NCI-H187 treated with DMSO at 0.1 percent for 48 hours (cell line): ENCODE measurements at regions not wholly inside any gene's neighbourhood (a gene's known extent, or its start where the extent isn't known, plus 50 kb on each side); places are given as distances from the start of the nearest gene placed in this dataset.

Experiments
- DNase-seq: peaks from one replicate; lab custom pipeline; 2025; lab: John Stamatoyannopoulos, UW

DNA sequence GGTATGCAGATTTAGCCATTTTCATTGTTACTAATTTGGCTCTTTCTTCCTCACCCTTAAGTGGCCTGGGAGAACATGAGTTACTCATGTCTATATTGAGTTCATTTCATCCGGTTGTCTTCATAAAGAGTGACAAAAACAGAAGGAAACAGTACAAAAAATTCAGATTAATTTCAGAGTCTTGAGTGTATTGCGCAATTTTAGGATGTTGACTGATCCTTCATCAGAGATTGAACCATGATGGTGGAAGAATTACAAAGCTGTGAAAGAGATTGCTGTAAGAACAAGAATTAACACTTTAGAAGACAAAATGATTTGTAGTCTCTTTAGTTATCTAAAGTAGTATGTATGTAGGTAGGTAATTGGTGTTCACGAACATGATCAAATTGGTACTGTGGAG lies 194.0 kb upstream of the PPP1R3A start:
- no peak for DNase-seq

DNA sequence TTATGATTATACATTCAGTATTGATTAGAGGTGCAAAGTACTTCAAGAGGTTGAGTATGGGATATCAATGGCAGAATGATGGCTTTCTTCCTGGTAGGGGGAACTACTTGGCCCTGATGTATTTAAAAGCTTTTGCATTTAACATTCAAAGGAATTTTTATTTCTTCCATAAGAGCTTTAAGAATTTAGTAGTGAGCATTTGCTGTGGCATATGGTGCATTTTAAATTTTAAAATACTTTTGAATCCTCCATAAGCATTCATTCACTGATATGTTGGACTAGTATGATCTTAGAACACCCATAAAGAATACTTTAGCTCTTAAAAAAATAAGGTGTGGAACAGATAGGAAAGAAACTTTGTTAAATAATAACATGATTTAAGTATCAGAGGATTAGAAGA lies 191.9 kb upstream of the PPP1R3A start:
- no peak for DNase-seq

DNA sequence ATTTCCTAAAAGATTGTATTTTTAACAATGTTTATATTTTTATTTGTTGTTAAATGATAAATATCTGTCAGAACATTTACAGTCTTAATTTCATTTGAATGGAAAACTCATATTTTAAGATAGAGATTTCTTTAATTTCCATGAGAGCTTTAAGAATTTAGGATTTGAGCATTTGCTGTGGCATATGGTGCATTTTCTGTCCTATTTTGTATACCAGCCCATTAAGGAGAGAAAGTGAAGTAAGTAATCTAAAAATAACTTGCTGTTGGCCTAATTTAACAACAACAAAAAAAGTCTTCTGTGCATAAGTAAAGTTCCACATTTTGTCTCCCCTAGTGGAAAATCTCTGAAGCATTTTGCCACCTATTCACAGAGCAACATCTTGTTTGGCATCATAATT lies 190.9 kb upstream of the PPP1R3A start:
- DNase-seq: no peak

DNA sequence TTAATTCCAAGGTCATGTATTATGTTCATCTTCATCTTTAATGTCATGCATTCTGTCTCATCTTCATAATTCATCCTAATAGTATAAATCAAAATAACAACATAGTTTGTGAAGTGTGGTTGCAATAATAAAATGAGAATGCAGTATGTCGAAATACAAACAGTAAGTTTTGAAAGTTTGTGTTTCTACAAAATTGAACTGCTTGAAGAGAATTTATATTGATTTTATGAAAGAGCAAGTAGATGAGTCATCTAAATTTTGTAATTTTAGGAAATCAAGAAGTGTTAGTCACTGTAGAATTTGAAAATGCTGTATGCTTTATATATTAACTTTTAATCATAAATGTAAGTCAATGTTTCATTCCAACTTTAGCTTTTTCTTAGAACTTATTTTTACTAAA lies 190.5 kb upstream of the PPP1R3A start:
- DNase-seq: no peak

DNA sequence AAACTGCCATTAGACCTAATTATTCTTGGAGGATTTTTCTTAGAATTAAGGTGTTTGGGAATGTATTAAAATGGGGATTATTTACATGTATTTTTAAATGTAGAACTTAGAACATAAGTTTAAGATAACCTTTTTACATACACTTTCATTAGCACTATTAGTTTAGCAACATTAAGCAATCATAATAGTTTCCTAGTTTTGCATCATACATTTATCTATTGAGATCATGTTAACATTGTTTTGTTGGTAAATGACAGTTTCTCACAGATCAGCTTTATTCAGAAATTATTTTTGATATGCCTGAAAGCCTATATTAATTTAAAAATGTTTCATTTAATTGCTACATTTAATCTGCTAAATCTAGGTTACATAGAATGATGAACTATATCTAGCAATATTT lies 189.7 kb upstream of the PPP1R3A start:
- no peak for DNase-seq

DNA sequence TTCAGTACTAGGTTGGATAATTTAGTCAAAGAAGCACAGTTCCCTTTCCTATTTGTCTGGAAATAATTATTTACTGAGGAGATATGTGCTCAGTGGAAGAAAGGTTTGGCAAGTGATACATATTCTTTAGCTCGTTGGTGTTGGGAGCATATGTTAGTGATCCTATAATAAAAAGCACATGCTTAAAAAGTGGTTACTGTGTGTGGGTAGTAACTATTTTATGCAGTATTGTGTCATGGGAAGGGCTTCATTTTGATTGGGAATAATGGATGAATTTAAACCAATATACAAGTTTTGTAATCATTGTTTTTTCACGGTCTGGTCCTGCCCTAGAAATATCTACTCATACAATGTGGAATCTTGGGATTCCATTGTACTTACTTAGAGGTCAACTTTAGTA lies 188.7 kb upstream of the PPP1R3A start:
- DNase-seq: no peak

DNA sequence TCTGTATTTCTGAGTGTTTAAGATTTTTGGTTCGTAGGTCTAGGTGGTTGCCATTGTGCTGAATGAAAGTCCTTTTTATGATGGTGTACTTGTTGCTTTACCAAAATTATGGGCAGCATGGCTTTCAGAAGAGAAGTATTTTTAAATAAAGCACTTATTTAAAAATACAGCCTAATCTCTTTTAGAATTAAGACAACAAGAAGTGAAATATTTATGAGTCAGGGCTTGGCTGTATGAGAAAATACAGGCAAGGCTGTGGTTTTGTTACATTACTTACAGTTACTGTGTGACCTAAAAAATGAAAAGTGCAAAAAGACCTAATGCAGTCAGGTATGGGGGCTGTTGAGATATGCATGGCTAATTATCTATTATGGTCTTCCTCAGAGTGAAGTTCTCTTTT lies 185.2 kb upstream of the PPP1R3A start:
- no peak for DNase-seq

DNA sequence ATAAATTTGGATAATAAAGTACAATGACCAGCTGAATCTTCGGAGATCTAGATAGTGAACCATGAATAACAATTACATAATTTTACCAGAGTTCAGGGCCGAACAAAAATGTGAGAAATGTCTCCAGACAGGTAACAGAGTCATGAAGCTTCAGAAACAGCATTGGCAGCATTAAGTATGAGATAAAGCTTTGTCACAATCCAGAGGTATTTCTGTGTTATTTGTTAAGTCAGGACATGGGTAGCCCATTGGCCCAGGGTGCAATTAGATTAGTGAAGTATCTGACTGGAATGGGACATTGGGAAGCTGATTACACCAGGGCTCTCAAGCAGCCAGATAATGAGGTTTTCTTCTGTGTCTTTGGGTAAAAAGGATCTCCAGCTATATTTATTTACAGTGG lies 184.2 kb upstream of the PPP1R3A start:
- no peak for DNase-seq

DNA sequence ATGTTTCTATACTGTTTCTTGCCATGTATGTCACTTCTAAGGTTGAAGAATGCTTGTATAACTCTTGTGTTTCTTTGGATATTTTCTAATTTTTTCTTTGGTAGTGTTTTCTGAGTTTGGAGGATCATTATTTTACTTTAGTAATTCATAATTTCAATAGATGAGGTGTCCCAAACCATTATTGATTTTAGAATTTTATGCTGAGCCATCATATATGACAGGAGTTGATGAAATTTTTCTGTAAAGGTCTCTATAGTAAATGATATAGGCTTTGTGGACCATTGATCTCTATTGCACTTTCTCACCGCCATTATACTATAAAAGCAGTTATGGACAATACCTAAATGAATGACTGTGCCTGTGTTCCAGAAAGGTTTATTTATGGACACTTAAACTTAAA lies 183.3 kb upstream of the PPP1R3A start:
- no peak for DNase-seq

DNA sequence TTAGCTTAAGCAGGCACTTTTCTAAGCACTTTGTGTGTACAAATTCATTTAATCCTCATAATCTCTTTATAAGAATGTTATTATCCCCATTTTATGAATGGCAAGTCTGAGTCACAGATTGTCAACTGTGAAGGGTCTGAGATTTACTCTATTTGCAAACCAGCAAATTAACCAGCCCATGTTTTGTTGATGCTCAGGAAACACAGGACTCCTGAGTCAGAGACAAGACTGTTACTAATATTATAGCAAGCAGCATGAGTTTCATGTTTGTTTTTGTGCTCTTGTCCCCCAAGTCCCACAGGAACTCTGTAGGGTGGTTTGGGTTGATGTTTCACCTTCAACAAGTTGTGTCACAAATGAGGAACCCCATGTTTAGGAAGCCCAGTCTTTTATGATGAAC lies 182.0 kb upstream of the PPP1R3A start:
- no peak for DNase-seq

DNA sequence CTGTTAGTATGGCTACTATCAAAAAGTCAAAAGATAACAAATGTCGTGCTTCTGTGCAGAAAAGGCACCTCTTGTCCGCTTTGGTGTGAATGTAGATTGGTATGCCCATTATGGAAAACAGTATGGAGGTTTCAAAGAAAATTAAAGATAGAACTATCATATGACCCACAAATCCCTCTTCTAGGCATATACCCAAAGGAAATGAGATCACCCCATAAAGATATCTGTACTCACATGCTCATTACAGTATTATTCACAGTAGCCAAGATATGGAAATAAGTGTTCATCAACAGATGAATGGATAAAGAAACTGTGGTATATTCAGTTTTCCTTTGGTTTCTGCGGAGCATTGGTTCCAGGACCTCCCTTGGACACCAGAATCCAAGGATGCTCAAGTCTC lies 180.5 kb upstream of the PPP1R3A start:
- DNase-seq: no peak

DNA sequence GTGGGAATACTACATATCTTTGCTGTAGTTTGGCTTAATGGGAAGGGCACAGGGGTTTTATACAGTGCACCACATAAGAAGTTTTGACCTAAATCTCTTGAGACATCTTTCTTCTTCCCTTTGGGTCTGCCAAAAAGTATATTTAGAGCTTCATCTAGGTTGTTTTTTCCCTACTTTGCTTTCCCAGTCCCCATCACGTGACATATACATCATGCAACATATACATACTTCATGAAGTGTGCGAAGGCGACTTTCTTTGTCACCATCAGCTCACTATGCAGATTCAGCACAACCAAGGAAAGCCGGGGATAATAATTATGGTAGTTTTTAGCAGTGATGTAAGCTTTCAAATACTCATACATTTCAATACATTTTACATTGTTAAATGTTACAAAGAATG lies 177.1 kb upstream of the PPP1R3A start:
- no peak for DNase-seq

DNA sequence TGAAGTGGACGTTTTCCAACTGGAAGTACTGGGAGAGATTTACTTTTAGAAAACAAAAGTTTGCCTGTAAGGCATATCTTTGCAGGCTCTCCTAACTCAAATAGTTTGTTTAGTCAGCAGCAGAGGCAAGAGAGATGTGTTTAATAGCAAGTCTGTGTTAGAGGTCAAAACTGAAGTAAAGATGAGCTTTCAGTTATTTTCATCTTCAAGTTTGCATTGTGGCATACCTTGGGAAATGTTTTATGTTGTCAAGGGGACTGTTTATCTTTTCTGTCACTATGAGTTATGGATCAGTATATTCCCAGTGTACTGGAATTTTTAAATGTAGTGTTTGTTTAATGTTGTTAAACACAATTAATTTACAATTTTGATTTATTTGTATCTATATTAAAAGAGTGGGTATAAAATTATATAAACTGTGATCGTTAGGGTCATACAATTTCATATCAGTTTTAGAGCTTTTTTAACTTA lies 169.7 kb upstream of the PPP1R3A start:
- DNase-seq: no peak

DNA sequence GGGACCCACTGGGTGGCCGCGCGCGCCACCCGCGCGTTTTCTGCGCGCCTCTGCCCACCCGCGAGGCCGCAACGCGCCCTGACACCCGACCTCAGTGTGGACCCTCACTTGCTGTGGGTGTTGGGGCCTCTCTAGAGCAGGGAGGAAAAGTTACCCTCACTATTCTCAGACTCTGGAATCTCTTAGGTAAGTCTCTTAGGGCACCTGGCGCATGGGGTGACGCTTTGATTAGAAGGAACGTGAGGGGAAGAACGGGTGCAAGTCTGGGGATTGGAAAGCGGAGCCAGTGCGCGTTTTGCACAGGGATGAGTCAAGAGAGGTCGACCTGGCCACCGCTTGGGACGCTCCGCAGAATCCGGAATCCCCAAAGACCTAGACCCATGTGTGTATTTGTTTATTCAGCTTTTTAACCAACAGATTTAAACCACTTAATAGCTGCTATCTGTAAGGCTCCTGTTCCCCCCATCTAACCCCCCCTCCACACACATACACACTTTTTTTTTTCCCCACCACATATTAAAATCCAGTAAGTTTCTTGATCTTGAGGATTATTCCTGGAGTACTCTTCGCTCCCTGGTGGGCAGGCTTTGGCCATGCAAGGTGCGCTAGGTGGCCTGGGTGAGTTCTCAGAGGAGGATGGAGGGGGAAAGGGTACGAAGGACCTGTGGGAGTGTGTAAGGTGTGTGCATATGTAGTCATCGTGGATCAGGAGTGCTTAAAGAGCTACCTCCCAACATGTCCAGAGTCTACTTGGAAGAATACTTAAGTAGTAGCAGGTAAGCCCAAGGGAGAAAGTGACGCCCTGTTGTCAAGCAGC lies 169.1 kb upstream of the PPP1R3A start:
- DNase-seq: peak; percentile 34

DNA sequence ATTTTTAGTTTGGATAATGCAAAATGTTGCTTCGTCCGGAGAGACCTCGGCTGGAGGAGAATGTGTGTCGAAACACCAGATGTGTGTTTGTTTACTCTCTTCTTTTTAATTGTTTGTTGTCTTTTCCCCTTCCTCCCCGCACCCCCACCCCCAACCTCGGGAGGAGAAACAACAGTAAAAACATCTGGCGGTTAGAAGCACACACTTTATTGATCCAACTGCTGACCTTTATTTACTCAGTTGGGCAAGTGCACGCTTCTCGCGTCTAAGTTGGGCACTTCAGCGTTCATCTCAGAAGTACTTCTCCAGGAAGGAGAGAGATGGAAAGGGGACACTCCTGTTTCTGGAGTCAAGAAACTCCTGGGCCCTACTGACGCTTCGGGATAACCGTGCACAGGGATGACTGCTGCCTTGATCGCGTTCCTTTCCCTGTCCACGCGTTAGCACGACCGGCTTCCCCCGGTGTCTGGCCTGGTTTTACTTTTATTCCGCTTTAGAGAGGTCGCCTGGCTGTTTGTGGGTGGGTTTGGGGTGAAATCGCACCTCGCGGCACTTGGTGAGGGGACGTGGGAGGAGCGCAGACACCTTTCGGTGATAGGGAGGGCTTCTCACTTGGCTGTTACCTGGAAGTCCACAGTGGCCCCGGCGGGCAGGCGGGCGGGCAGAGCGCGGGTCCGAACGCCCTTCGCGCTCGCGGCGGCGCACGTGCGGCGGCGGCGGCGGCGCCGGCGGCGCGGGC lies 168.3 kb upstream of the PPP1R3A start:
- peak; percentile 69 for DNase-seq

DNA sequence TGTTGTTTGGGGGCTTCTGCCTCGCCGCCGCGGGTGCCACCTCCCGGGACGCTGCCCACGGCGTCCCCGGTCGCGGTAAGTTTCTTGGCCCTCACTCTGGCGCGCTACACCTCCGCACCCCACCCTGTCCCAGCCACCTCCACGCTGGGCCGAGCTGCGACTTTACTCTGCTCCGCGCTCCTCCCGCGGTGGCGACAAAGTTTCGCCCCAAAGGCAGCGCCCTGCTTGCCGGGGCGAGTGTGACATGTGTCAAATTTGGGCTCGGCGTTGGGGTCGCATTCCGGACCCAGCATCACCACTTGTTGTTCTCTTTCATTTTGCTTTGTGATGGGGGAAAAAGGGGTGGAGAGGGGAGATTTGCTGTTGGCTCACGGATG lies 167.7 kb upstream of the PPP1R3A start:
- DNase-seq: no peak

DNA sequence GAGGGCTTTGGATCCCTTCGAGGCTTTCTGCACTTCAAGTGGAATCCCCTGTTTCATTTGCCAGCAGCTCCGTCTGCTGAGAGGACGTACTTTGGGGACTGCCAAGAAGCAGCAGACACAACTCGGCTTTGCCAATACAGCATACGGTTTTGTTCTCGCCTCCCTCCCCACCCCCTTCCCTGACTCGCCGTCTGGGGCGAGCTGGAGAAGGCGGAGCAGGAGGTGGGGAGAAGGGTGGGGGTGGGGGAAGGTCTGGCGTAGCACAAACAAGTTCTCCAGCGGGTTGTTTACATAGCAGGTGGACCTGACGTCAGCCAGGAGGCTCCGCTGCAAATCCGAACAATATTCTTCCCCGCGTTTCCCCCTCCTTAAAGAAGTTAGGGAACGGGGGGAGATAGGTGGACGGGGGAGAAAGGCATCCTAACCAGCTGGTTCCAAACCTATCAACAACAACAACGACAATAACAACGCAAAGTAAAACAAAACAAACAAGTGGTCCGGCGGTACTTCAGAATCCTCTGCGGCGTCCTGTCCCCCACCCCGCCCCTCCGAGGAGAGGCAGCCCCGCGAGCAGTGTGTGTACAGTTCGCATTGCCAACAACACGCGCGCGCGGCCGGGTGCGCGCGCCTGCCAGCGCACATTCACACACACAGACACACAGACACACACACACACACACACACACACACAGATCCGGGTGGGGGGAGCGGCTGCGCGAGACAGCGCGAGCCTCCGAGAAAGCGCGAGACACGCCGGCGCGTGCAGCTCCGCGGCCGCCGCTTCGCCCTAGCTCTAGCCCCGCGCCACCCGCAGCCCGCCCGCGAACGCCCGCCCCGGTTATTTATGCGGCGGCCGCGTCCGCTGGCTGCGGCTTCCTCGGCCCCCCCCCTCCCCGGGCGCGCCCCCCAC lies 167.0 kb upstream of the PPP1R3A start:
- DNase-seq: peak; percentile 88

DNA sequence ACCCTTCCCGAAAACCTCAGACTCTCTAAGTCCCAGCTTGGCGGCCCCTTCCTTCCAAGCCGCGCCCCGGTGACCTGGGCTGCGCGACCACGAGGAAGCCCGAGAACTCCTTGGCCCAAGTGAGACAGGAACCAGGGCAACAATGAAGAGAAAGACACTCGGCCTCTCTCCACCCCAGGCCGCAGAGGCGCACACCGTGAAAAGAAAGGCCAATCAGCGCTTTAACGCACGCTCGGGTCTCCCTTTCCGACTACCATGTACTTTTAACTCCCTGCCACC lies 166.4 kb upstream of the PPP1R3A start:
- DNase-seq: no peak

DNA sequence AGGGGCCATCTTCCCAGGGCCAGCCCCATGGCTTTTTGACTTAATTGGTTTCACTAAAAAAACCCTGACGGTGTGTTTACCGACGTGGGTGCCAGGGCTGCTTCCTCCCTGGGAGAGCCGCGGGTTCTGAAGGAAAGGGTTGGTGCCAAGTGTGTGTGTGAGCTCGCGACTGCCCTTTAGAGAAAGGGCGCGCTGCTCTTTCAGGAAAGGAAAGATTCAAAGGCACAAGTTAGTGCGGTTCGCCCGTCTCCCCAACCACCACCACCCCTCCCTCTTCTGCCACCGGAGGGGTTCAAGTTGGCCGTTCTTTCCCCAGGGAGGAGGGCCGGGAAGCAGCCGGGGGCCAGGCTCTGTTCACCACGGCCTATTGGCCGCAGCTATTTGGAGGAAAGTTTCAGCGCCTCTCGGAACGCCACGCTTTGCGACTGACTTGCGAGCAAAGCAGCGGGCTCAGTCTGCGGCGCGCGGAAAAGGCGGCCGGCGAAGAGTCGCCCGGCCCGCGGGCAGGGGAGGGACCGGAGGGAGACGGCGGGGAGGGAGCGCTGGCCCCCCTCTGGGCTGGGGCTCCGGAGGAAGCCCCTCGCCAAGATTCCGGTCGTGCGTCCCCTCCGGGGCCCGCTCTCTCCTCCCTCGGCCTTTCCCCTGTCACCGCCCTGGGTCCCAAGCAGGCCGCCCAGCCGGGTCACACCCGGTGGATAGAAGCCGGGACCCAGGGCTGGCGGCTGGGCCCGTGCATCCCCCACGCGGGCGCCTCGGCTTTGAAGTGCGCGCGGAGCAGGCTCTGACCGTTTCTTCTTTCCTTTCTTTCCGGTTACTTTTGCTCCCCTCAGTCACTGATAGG lies 165.9 kb upstream of the PPP1R3A start:
- no peak for DNase-seq

DNA sequence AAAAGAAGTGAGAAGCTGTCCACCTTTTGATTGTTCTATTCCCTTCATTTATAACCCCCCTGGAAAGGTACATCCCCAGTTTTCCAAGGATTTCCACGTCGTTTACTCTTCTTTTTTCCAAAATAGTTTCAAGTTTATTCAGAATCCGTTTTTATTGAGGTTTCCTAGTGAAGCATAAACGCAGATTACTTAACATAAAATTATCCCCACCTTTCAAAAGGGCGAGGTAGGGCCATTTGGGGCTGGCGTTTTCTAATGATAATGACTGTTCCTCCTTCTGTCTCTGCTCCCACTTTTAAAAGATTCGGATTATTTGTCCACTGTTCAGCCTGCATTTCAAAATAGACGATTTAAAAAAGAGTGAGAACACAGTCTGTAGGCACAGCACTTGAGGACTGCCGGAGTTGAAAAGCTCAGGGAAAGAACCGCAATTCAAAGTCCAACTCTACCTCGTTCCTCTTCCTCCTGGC lies 165.2 kb upstream of the PPP1R3A start:
- DNase-seq: no peak

DNA sequence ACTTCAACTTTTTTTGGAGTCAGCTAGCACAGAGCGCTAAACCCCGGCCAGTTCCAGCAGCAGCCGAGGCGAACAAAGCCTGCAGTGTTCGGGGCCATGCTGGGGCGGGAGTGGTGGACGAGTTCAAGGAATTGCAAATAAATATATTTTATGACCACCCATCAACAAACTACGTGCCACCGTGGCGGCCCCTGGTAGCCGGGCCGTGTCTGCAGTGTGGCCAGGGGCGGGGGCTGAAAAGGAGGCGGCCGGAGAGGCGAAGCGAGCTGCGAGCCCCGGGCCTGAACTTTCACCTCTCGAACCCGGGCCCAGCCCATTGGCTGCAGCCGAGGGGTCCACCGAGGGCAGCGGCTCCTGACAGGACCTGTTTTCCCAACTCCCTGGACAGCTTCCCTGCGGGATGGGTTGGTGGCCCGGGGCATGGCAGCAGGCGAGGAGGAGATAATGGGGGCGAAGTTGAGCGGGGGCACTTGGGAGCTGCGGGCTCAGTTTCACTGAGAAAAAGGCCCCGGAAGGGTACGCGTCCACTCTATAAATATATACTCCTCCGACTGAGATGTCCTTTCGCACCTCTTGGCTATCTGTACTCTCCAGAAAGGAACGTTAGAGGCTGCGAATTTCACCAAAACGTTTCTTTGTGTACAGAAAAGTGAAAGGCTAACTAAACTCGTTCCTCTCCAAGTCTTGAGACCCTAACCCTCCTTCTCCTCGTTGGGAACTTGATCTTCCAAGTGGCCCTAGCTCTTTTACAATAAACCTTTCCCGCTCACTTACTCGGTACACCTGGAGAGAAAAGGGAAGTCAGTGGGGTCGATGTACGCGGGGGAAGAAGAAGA lies 164.6 kb upstream of the PPP1R3A start:
- no peak for DNase-seq
